GM21576 (cell line): ENCODE measurements at regions not wholly inside any gene's neighbourhood (a gene's known extent, or its start where the extent isn't known, plus 50 kb on each side); places are given as distances from the start of the nearest gene placed in this dataset.

Experiments used
- ATAC-seq: cut with Tn5 transposase; IDR thresholded peaks from one replicate; pipeline ENCODE4 v1.9.1; 2021; ENCODE audit warnings: mild to moderate bottlenecking, moderate library complexity; ENCODE audit not compliant: unreplicated experiment

GRCh38 chr2:82307511-82307910 lies 2003.0 kb upstream of the LRRTM1 start:
- no peak for ATAC-seq

DNA sequence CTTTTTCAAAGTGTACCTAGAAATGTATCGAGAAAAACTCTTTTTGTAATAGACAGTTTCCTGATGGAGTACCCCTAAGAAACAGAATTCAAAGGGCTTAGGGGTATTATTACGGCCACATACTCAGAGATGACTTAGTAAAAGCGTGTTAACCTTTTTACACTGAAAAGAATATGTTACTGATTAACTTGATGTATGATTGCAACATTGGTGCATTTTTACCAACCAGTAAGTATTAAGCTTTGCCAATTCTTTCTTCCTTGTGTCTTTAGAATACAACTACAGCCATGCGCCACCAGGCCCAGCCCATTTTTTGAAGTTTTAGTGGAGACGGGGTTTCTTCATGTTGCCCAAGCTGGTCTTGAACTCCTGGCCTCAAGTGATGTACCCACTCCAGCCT lies 1997.0 kb upstream of the LRRTM1 start:
- ATAC-seq = no peak

- ATAC-seq = no peak
These were observed 1984.9 kb upstream of the LRRTM1 start for GRCh38 chr2:82289446-82289845.

GRCh38 chr2:82283075-82283474 lies 1978.5 kb upstream of the LRRTM1 start:
- no peak for ATAC-seq

DNA sequence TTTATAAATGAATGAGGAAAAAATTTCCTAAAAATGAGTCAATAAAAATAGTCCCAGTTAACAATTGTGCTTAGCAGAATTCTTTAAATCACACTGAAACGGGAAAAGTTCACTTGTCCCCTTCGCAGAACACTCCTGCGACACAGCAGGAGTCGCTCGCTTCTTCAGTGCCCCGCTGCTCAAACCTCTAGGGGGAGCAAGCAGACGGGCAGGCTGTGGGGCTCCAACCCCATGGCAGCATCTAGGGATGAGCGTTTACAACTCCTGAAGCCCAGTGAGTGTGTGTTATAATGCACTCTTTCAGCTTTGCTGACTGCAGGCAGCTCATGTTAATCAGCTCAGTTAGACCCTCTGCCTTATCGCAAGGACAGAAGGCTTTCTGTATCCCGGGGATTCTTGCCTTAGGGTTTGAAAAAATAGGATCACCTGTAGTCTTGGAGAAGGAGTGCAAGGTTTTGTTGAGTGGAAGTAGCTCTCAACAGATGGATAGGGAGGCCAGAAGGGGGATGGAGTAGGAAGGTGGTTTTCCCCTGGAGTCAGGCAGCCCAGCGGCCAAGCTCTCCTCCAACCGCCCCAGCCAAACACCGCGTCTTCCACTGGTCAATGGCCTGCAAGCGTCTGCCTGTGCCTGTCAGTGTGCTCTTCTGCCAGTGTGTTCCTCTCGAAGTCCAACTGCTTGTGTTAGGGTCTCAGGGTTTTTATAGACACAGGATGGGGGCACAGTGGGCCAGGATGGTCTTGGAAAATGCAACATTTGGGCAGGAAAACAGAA lies 1977.7 kb upstream of the LRRTM1 start:
- no peak for ATAC-seq

- no peak for ATAC-seq
These were observed 1974.8 kb upstream of the LRRTM1 start for GRCh38 chr2:82279367-82279766.

DNA sequence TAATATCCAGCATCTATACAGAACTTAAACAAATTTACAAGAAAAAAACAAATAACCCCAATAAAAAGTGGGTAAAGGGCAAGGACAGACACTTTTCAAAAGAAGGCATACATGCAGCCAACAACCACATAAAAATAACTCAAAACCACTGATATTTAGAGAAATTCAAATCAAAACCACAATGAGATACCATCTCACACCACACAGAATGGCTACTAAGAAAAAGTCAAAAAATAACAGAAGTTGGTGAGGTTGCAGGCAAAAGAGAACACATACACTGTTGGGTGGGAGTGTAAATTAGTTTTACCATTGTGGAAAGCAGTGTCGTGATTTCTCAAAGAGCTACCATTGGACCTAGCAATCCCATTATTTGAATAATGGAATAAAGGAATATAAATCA lies 1973.9 kb upstream of the LRRTM1 start:
- ATAC-seq = no peak

- no peak for ATAC-seq
These were observed 1971.0 kb upstream of the LRRTM1 start for GRCh38 chr2:82275599-82275998.

DNA sequence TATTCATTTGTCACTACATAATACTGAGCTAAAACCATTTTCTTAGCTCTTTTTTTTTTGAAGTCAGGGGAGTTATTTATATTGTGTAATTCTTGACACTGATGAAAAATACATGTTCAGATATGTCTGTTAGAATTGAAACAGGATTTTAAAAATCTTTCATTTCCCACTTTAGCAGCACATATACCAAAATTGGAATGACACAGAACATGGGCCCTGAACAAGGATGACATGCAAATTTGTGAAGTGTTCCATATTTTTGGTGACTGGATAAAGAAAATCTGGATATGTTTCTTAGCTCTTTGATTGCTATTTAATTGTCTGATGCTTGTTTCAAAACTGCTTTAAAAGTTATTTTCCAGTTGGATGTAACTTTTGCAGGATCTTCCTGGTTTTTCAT lies 1963.9 kb upstream of the LRRTM1 start:
- ATAC-seq = no peak

- no peak for ATAC-seq
These were observed 1956.0 kb upstream of the LRRTM1 start for GRCh38 chr2:82260521-82260920.

- ATAC-seq = no peak
These were observed 1955.0 kb upstream of the LRRTM1 start for GRCh38 chr2:82259551-82259950.

GRCh38 chr2:82257796-82258555 lies 1953.4 kb upstream of the LRRTM1 start:
- no peak for ATAC-seq

DNA sequence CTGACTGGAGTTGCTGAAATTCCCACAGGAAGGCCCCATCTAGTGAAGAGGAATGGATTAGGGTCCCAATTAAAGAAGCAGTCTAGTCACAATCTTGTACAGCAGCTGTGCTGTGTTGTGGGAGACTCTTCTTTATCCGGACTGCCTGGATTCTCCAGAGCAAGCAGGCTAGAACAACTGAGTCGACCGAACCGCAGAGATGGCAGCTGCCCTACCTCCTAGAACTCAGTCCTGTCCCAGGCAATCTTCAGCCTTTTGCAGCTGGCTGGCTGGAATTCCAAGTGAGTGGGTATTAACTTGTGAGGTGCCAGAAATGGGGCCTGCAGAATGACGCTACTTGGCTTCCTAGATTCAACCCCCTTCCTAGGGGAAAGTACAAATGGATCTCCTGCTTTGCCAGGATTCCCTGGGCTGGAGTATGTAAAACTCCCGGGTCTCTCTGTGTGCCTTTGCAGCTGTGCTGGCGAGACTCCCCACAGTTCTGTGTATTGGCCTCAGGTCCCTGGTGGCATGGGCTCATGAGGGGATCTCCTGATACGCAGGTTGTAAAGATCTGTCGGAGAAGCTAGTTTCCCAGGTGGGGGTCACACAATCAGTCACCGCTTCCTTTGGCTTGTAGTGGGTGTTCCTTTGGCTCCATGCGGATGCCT lies 1952.6 kb upstream of the LRRTM1 start:
- ATAC-seq = no peak

- no peak for ATAC-seq
These were observed 1951.7 kb upstream of the LRRTM1 start for GRCh38 chr2:82256288-82256687.

GRCh38 chr2:82254728-82255127 lies 1950.2 kb upstream of the LRRTM1 start:
- no peak for ATAC-seq

- no peak for ATAC-seq
These were observed 1941.7 kb upstream of the LRRTM1 start for GRCh38 chr2:82246220-82246775.

GRCh38 chr2:82239176-82239575 lies 1934.6 kb upstream of the LRRTM1 start:
- no peak for ATAC-seq

DNA sequence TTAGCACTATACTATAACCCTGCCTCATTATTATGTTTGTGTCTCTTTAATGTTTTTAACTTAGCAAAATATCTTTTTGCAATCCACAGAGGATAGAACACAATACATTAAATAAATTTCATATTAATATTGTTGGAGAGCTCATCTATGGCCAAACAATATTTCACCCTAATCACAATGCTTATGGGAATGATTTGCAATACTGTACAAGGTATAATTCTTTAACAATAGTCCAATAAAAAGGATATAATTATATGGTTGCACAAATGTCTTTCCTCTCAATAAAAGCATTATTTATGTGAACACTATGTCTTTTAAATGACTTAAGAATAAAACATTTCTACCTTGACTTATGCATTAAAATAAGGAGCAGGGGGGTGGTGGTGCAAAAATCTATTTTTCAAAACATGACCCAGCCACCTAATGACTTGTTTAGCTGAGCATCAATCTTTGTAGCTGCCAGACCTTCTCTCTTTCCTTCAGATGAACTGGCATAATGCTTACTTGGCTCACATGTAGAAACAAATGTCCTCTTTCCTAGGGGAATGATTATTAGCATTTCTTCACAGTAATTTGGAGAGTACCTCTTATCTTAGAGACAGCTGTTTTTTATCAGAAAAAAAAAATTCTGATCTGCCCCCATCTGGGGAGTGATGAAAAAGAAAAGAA lies 1933.6 kb upstream of the LRRTM1 start:
- ATAC-seq = no peak

GRCh38 chr2:82234283-82234874 lies 1929.8 kb upstream of the LRRTM1 start:
- ATAC-seq = no peak

DNA sequence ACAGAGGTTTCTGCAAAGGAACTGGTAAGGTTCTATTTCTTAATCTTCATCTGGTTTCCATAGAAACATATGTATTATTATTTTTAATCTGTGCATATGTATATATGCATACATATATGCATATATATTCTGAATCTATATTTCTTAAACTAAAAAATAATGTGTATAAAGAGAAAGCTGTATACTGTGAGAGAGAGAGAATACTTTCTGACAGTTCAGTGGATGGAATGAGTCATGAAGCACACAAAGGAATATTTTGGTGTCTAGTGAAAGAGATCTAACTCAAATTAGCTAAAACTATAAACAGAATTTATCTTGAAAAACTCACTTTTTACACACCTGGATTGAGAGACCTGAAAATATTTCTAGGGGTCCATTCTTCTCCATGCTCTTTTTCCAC lies 1929.3 kb upstream of the LRRTM1 start:
- ATAC-seq = no peak

DNA sequence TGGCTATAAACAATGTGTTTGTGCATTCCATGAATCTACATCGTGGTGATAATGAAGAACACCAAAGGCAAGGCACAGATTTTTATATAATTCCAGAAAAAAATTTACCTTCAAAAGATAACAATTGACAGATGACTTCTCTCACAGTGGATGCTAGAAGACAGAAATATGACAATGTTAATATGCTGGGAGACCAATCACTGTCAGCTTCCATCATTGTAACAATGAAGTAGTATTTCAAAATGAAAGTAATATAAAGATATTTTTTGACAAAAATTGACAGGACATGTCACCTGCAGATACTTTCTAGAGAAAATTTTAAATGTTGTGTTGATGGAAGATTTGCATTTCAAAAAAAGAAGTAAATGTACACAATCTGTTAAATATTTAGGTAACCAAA lies 1925.9 kb upstream of the LRRTM1 start:
- ATAC-seq = no peak
